PFSK-1 (cell line): ENCODE measurements at regions not wholly inside any gene's neighbourhood (a gene's known extent, or its start where the extent isn't known, plus 50 kb on each side); places are given as distances from the start of the nearest gene placed in this dataset.

Source experiments
- POLR2AphosphoS5 ChIP-seq: IDR thresholded peaks from 2 replicates; pipeline ENCODE4 v1.6.1; 2012; ENCODE audit warnings: low read depth, mild to moderate bottlenecking, control low read depth, low read length, moderate library complexity
- REST ChIP-seq, 2 experiments: IDR thresholded peaks; 2 replicates each; pipeline versions ENCODE4 v1.6.1 to v1.8.0; 2011 to 2012; ENCODE audit warnings: low read depth in 2 of 2, low read length in 2 of 2, control low read depth in 1 of 2, inconsistent platforms in 1 of 2, mild to moderate bottlenecking in 1 of 2, moderate library complexity in 1 of 2; ENCODE audit not compliant: insufficient read depth in 1 of 2

GRCh38 chr2:9753665-9754531 lies 89.4 kb upstream of the TAF1B start:
- no peak for TF ChIP-seq POLR2AphosphoS5
- no peak for TF ChIP-seq REST (IDR thresholded peaks at IDR 0.05; ENCODE audit: insufficient read depth in 1 of 2, low read depth in 2 of 2, low read length in 2 of 2)
